Pancreas (tissue), 10 donors: ENCODE measurements at regions not wholly inside any gene's neighbourhood (a gene's known extent, or its start where the extent isn't known, plus 50 kb on each side); places are given as distances from the start of the nearest gene placed in this dataset.

Source experiments
- ATAC-seq, 4 donors: fragments of 200-7000 bp; cut with Tn5 transposase; one replicate each; pipeline versions ENCODE4 v1.8.0 to v1.9.1; 2020; ENCODE audit warnings: mild to moderate bottlenecking in 4 of 4, moderate library complexity in 4 of 4
- DNase-seq, 6 donors: peaks; one replicate each; pipeline ENCODE4 v3.0.0-alpha.2; 2020
- FAIRE-seq: peaks from 2 replicates; lab custom pipeline; 2012; peaks lifted over from hg19 to GRCh38; lab: Jason Lieb, UNC
- H3K27ac ChIP-seq, 4 donors: fragments of 200-600 bp; sonication (generic); 1 replicate in 3 of 4; 2 replicates in 1 of 4; pipeline versions ENCODE4 v1.5.0 to v1.8.0; 2020
- H3K27me3 ChIP-seq, 4 donors: fragments of 200-600 bp; one replicate each; pipeline ENCODE4 v1.8.0; 2021
- H3K36me3 ChIP-seq, 3 donors: fragments of 200-600 bp; sonication (generic) in 1 of 3; one replicate each; pipeline versions ENCODE4 v1.5.0 to v1.8.0; 2020 to 2021
- H3K4me1 ChIP-seq, 3 donors: fragments of 200-600 bp; one replicate each; pipeline ENCODE4 v1.8.0; 2021
- H3K4me3 ChIP-seq, 4 donors: fragments of 200-600 bp; sonication (generic) in 2 of 4; one replicate each; pipeline versions ENCODE4 v1.5.0 to v1.8.0; 2020 to 2021
- H3K9me3 ChIP-seq, 4 donors: fragments of 200-600 bp; one replicate each; pipeline ENCODE4 v1.8.0; 2021
- WGBS, 2 donors: extraction: QIAGEN DNeasy Blood & Tissue Kit; methylation state at CpG; one replicate each; pipeline ENCODE4 v1.1.7; 2013; 5-methylcytosine and 5-hydroxymethylcytosine counted together
- intact Hi-C, 3 donors: fragments of 100-400 bp; cut with DNase I; formaldehyde crosslinking; loops; one replicate each; pipeline versions ENCODE4 v1.11.1 to v1.14.2; 2022
- TF ChIP-seq, protein P1 (sequence below), 4 donors: fragments of 200-600 bp; sonication (generic) in 3 of 4; IDR thresholded peaks; one replicate each; pipeline versions ENCODE4 v1.5.0 to v1.8.0; 2021; ENCODE audit warnings: antibody characterized with exemption in 4 of 4
- donor health status: healthy with polysubstance abuse.
- donor health status: DM: no; HTN: no; CAD: no; lungs with moderate emphysema.
- donor health status: DM: no; HTN: no; CAD: no.
- donor health status: control.
- donor health status: control.
- donor health status: Bipolar disorder and iron deficiency.
- donor health status: DM: yes; HTN: yes; CAD: no.
- donor health status: DM: no; HTN: no; CAD: no.
- donor health status: DM: no; HTN: no; CAD: no.
- donor health status: DM: yes; HTN: yes; CAD: no.

DNA sequence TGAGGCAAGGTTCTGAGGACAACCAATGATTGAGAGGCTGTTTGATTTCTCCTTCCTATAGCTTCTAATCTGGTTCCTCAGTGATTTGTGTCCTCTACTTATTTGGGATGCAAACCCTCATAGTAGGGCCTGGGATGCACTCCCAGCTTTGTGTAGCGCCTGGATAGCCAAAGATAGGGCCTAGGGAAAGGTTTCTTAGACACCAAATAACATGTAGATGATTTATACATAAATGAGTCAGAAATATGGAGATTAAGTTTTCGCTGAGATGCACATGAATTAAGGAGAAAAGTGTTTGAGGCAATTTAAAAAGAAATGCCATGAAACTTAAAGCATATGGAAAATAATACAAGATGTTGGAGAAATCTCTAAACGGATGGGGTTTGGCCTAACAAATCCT is 66.0 kb upstream of the LMO4 start:
- ATAC-seq, result no peak
- Histone ChIP-seq H3K4me3 (no peak overlapping the region), H3K4me1 (no peaks in the 10 kb centered on the region), H3K27me3 (no peaks in the 10 kb centered on the region), H3K27ac (no peak overlapping the region), H3K9me3 (no peaks in the 10 kb centered on the region), H3K36me3 (no peaks in the 10 kb centered on the region)
- FAIRE-seq, result no peak
- intact Hi-C loops, result no loop called here
- DNase-seq, result no peak
- 67 to 73% methylated on average over 3 of the region's 3 CpGs for WGBS, 2 donors
- TF ChIP-seq, protein P1, sequence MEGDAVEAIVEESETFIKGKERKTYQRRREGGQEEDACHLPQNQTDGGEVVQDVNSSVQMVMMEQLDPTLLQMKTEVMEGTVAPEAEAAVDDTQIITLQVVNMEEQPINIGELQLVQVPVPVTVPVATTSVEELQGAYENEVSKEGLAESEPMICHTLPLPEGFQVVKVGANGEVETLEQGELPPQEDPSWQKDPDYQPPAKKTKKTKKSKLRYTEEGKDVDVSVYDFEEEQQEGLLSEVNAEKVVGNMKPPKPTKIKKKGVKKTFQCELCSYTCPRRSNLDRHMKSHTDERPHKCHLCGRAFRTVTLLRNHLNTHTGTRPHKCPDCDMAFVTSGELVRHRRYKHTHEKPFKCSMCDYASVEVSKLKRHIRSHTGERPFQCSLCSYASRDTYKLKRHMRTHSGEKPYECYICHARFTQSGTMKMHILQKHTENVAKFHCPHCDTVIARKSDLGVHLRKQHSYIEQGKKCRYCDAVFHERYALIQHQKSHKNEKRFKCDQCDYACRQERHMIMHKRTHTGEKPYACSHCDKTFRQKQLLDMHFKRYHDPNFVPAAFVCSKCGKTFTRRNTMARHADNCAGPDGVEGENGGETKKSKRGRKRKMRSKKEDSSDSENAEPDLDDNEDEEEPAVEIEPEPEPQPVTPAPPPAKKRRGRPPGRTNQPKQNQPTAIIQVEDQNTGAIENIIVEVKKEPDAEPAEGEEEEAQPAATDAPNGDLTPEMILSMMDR (IDR thresholded peaks at IDR 0.05), result no peak

DNA sequence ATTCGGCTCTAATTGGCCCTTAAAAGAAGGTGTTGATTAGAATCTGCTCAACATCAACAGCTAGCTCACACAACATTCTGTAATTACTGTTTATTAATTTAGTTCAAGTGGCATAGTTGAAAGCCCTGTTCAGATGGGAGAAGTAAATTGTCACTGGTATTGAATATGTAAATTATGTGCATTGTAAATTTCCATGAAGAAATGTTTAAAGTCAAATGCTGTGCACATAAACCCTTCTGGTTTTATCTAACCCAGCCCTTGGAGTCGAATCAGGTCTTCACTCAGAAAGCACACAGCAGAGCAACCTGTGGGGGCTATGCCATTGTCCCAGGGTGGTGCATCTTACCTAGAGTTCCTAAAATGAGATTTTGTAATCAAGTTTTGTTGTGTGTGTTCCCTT is 65.4 kb upstream of the LMO4 start:
- no peaks in the 10 kb centered on the region for H3K27me3 ChIP-seq
- H3K27ac ChIP-seq, result no peak overlapping the region
- H3K4me3 ChIP-seq, result no peak overlapping the region
- H3K9me3 ChIP-seq, result no peaks in the 10 kb centered on the region
- intact Hi-C loops, result no loop called here
- ATAC-seq (no peak), FAIRE-seq (no peak), DNase-seq (no peak)
- no peaks in the 10 kb centered on the region for H3K4me1 ChIP-seq
- H3K36me3 ChIP-seq, result no peaks in the 10 kb centered on the region
- WGBS, 2 donors, result 50 to 53% methylated on average over 2 of the region's 2 CpGs
- TF ChIP-seq, protein P1 (IDR thresholded peaks at IDR 0.05), result no peak

DNA sequence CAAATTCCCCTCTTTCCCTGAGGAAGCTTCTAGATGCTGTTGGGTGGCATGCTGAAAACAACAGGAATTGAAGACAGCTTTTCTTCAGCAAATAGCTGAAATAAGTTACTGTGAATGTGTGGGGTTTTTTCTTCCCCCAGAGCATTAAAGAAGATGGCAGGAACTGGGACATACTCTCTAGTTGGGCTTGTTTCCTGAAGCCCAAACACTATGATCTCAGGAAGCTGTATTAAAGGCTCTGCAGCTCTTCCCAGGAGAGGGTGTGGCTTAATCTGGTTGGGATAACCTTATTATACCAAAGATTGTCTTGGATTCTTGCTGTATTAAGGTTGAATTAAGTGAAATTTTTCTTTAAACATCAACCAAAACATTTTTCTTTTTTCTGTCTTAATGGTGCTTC is 64.9 kb upstream of the LMO4 start:
- no peak for FAIRE-seq
- Histone ChIP-seq H3K4me1 (no peaks in the 10 kb centered on the region), H3K4me3 (no peak overlapping the region), H3K9me3 (no peaks in the 10 kb centered on the region), H3K27me3 (no peaks in the 10 kb centered on the region), H3K36me3 (no peaks in the 10 kb centered on the region), H3K27ac (no peak overlapping the region)
- TF ChIP-seq, protein P1 (IDR thresholded peaks at IDR 0.05), result no peak
- no peak for ATAC-seq
- intact Hi-C loops, result no loop called here
- no peak for DNase-seq

DNA sequence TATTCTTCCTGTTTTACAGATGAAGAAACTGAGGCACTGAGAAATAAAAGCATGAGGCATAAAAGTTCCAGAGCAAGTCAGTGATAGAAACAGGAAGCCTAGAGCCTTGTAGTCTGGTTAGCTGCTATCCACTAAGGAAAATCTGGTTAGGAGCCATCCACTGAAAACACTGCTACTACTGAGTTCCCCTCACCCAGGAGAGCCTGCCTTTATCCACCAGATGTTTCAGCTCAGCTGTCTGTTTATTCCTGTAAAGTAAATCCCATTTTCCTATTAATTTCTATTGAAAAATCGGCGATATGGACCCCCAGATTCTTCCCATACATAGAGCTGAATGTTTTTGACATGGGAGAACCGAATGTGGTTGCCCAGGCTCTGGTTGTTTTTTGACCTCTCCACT is 63.7 kb upstream of the LMO4 start:
- DNase-seq, result no peak
- Histone ChIP-seq H3K9me3 (no peaks in the 10 kb centered on the region), H3K4me1 (no peaks in the 10 kb centered on the region), H3K36me3 (no peaks in the 10 kb centered on the region), H3K4me3 (no peak overlapping the region), H3K27ac (no peak overlapping the region), H3K27me3 (no peaks in the 10 kb centered on the region)
- 38 to 51% methylated on average over 3 of the region's 3 CpGs for WGBS, 2 donors
- no peak for FAIRE-seq
- no peak for ATAC-seq
- intact Hi-C loops, result no loop called here
- TF ChIP-seq, protein P1 (IDR thresholded peaks at IDR 0.05), result no peak

DNA sequence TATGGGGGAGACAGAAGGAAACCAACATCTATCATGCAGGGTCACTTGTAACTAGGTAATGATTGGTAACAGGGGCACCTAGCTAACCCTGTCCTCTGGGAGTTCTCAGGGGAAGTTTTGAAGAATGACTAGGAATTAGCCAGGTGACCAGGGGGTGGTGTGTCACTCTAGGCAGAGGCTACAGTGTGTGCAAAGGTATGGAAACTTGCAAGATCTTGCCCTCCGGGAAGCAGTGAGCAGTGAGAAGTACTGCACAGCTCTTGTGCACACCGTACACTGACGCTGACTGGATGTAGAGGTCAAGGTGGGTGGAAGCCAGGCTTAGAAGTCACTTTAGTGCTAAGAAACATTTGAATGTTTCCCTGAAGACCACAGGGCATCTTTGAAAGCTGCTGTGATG is 62.9 kb upstream of the LMO4 start:
- Histone ChIP-seq H3K27ac (no peak overlapping the region), H3K36me3 (no peaks in the 10 kb centered on the region), H3K4me3 (no peak overlapping the region), H3K4me1 (no peaks in the 10 kb centered on the region), H3K27me3 (no peaks in the 10 kb centered on the region), H3K9me3 (no peaks in the 10 kb centered on the region)
- intact Hi-C loops, result no loop called here
- no peak for ATAC-seq
- TF ChIP-seq, protein P1 (IDR thresholded peaks at IDR 0.05), result no peak
- WGBS, 2 donors, result 81 to 94% methylated on average over 3 of the region's 3 CpGs
- no peak for DNase-seq
- no peak for FAIRE-seq
